CD4-positive, CD25-positive, alpha-beta regulatory T cell (primary cell): ENCODE measurements at regions not wholly inside any gene's neighbourhood (a gene's known extent, or its start where the extent isn't known, plus 50 kb on each side); places are given as distances from the start of the nearest gene placed in this dataset.

ENCODE experiments used
- ATAC-seq, 2 donors: fragments of 150-1000 bp; cut with Tn5 transposase; one replicate each; pipeline ENCODE4 v1.10.0; 2021; ENCODE audit warnings: low read depth in 2 of 2, moderate number of reproducible peaks in 2 of 2, moderate library complexity in 1 of 2
- DNase-seq, 3 donors: peaks; one replicate each; pipeline versions ENCODE4 v3.0.0 to v3.0.0-alpha.2; 2012 to 2022; ENCODE audit warnings: mixed read lengths in 1 of 3
- H3K27ac ChIP-seq: one replicate; pipeline ENCODE4 v1.7.0; 2013; ENCODE audit warnings: mild to moderate bottlenecking, low read length; ENCODE audit not compliant: insufficient read depth, poor library complexity, severe bottlenecking
- H3K27me3 ChIP-seq: one replicate; pipeline ENCODE4 v1.7.0; 2013; ENCODE audit warnings: low read length; ENCODE audit not compliant: control insufficient read depth, insufficient read depth
- H3K36me3 ChIP-seq: one replicate; pipeline ENCODE4 v1.7.0; 2013; ENCODE audit warnings: mild to moderate bottlenecking, low read length, moderate library complexity; ENCODE audit not compliant: control insufficient read depth, insufficient read depth
- H3K4me1 ChIP-seq: 2 replicates; pipeline ENCODE4 v1.7.0; 2013; ENCODE audit warnings: mild to moderate bottlenecking, low read length; ENCODE audit not compliant: insufficient read depth, control insufficient read depth, poor library complexity, severe bottlenecking
- H3K4me3 ChIP-seq: one replicate; pipeline ENCODE4 v1.7.0; 2013; ENCODE audit warnings: low read depth, mild to moderate bottlenecking, low read length, moderate library complexity
- H3K9me3 ChIP-seq, 2 experiments: 1 replicate in 1 of 2; 2 replicates in 1 of 2; pipeline ENCODE4 v1.7.0; 2013; ENCODE audit warnings: low read length in 2 of 2, mild to moderate bottlenecking in 1 of 2, moderate library complexity in 1 of 2; ENCODE audit not compliant: control insufficient read depth in 2 of 2
- H3K27ac Mint-ChIP-seq, 3 donors: one replicate each; pipeline ENCODE4 v1.8.0; 2020 to 2022; ENCODE audit warnings: mild to moderate bottlenecking in 3 of 3, mixed read lengths in 3 of 3, moderate library complexity in 2 of 3
- H3K27me3 Mint-ChIP-seq: one replicate; pipeline ENCODE4 v1.8.0; 2022; ENCODE audit warnings: mild to moderate bottlenecking, mixed read lengths
- H3K36me3 Mint-ChIP-seq: one replicate; pipeline ENCODE4 v1.8.0; 2020; ENCODE audit warnings: mixed read lengths
- H3K4me1 Mint-ChIP-seq, 4 donors: one replicate each; pipeline ENCODE4 v1.8.0; 2020 to 2022; ENCODE audit warnings: mixed read lengths in 4 of 4, mild to moderate bottlenecking in 1 of 4
- H3K4me3 Mint-ChIP-seq, 4 donors: one replicate each; pipeline ENCODE4 v1.8.0; 2020 to 2022; ENCODE audit warnings: mild to moderate bottlenecking in 4 of 4, mixed read lengths in 4 of 4, moderate library complexity in 3 of 4
- H3K9me3 Mint-ChIP-seq, 7 donors: one replicate each; pipeline ENCODE4 v1.8.0; 2020 to 2022; ENCODE audit warnings: mixed read lengths in 7 of 7, mild to moderate bottlenecking in 3 of 7, moderate library complexity in 2 of 7

- ATAC-seq (no peak), DNase-seq (no peak)
- Mint-ChIP-seq H3K27me3 (no peaks in the 10 kb centered on the region), H3K4me1 (no peaks in the 10 kb centered on the region), H3K27ac (no peak overlapping the region), H3K9me3 (peaks cover 5 to 33% (median 10%) of the 10 kb centered on the region in 7 donors), H3K4me3 (no peak overlapping the region), H3K36me3 (no peaks in the 10 kb centered on the region)
- no peaks in the 10 kb centered on the region for H3K27me3 ChIP-seq
- H3K36me3 ChIP-seq = no peaks in the 10 kb centered on the region
- H3K4me3 ChIP-seq = no peak overlapping the region
- no peak overlapping the region for H3K27ac ChIP-seq
- H3K4me1 ChIP-seq = no peaks in the 10 kb centered on the region
- peaks cover 2 to 5% of the 10 kb centered on the region in 2 experiments for H3K9me3 ChIP-seq
Measured at GRCh38 chr3:674116-674515, 418.7 kb upstream of the CNTN6 start.

DNA sequence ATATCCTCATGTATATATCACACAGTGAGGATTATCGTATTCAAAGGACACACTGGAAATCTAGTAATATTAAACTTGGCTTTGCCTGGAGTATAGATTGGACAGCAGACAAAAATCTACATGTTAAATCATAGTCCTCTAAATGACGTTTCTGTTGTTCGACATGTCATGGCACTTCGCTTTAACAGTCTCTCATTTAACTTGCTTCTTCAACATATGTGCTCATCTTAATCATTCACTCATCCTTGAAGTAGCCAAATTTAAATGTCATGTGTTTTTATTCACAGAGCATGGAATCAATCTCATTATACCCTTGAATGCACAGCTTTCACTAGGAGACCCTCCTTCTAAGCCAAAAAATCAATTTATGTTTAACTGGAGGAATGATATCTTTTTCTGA lies 417.0 kb upstream of the CNTN6 start:
- ATAC-seq (no peak), DNase-seq (no peak)
- Histone ChIP-seq H3K36me3 (no peaks in the 10 kb centered on the region), H3K9me3 (peaks cover 2 to 5% of the 10 kb centered on the region in 2 experiments), H3K4me3 (no peak overlapping the region), H3K27me3 (no peaks in the 10 kb centered on the region), H3K27ac (no peak overlapping the region), H3K4me1 (no peaks in the 10 kb centered on the region)
- H3K36me3 Mint-ChIP-seq = no peaks in the 10 kb centered on the region
- H3K27me3 Mint-ChIP-seq = no peaks in the 10 kb centered on the region
- peaks cover 5 to 37% (median 9%) of the 10 kb centered on the region in 7 donors for H3K9me3 Mint-ChIP-seq
- no peak overlapping the region for H3K4me3 Mint-ChIP-seq
- H3K4me1 Mint-ChIP-seq = no peaks in the 10 kb centered on the region
- H3K27ac Mint-ChIP-seq = no peak overlapping the region

DNA sequence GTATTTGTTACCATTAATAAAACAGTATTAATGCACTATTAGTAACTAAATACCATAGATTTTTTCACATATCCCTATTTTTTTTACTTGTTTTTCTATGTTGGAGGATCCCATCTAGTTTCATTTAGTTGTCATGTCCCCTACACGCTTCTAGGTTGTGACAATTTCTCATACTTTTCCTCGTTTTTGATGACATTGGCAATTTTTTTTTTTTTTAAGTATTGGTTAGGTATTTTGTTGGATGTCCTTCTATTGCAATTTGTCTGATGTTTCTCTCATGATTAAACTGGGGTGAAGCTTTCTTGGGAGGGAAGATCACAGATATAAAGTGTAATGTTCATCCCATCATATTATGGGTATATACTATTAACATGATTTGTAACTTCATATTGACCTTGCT lies 409.1 kb upstream of the CNTN6 start:
- no peak for ATAC-seq
- Histone ChIP-seq H3K36me3 (no peaks in the 10 kb centered on the region), H3K27me3 (no peaks in the 10 kb centered on the region), H3K27ac (no peak overlapping the region), H3K9me3 (no peaks in the 10 kb centered on the region), H3K4me3 (no peak overlapping the region), H3K4me1 (no peaks in the 10 kb centered on the region)
- H3K27ac Mint-ChIP-seq = no peak overlapping the region
- H3K9me3 Mint-ChIP-seq = peaks cover 1 to 31% (median 7%) of the 10 kb centered on the region in 7 donors
- no peaks in the 10 kb centered on the region for H3K36me3 Mint-ChIP-seq
- no peaks in the 10 kb centered on the region for H3K4me1 Mint-ChIP-seq
- no peak overlapping the region for H3K4me3 Mint-ChIP-seq
- H3K27me3 Mint-ChIP-seq = no peaks in the 10 kb centered on the region
- no peak for DNase-seq

DNA sequence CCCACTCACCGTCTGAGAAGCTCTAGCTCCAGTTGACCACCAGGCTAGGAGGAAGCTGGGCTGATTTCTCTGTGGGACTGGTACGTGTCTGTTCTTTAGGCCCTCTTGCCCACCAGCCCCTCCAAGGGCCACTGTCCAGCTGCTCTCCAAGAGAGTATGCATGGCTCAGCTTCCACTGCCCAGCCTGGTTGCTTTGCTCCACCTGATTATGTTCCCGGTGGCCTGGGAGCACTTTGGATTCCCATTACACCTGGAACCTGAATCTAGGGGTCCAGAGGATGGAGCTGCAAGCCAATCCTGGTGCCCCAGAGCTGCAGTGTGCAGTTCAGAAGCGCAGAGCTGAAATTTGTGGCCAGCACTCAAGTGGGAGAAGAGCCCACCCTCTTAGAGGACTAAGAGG lies 402.1 kb upstream of the CNTN6 start:
- ATAC-seq = no peak
- Histone ChIP-seq H3K36me3 (no peaks in the 10 kb centered on the region), H3K9me3 (peaks cover 2 to 9% of the 10 kb centered on the region in 2 experiments), H3K27me3 (no peaks in the 10 kb centered on the region), H3K4me3 (no peak overlapping the region), H3K27ac (no peak overlapping the region), H3K4me1 (no peaks in the 10 kb centered on the region)
- DNase-seq = no peak
- no peaks in the 10 kb centered on the region for H3K27me3 Mint-ChIP-seq
- no peak overlapping the region for H3K4me3 Mint-ChIP-seq
- H3K27ac Mint-ChIP-seq = no peak overlapping the region
- H3K4me1 Mint-ChIP-seq = no peaks in the 10 kb centered on the region
- H3K36me3 Mint-ChIP-seq = no peaks in the 10 kb centered on the region
- peaks cover 0 to 39% (median 15%) of the 10 kb centered on the region in 7 donors for H3K9me3 Mint-ChIP-seq

DNA sequence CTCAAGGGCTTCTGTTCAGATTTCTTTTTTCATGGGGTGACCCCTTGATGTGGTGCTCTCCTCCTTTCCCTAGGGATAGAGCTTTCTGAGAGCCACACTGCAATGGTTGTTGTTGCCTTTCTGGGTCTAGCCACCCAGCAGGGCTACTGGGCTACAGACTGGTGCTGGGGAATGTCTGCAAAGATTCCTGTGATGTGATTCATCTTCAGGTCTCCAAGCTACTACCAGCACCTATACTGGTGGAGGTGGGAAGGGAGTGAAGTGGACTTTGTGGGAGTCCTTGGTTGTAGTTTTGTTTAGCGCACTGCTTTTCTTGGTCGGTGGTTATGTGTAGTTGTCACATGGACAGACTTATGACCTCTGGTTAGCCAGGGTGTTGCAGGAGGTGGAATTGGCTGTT lies 392.3 kb upstream of the CNTN6 start:
- DNase-seq (no peak), ATAC-seq (no peak)
- Histone ChIP-seq H3K36me3 (no peaks in the 10 kb centered on the region), H3K27me3 (no peaks in the 10 kb centered on the region), H3K9me3 (peaks cover 4 to 7% of the 10 kb centered on the region in 2 experiments), H3K4me3 (no peak overlapping the region), H3K27ac (no peak overlapping the region), H3K4me1 (no peaks in the 10 kb centered on the region)
- Mint-ChIP-seq H3K27ac (no peak overlapping the region), H3K36me3 (no peaks in the 10 kb centered on the region), H3K4me1 (no peaks in the 10 kb centered on the region), H3K9me3 (peaks cover 0 to 31% (median 7%) of the 10 kb centered on the region in 7 donors), H3K4me3 (no peak overlapping the region), H3K27me3 (no peaks in the 10 kb centered on the region)

DNA sequence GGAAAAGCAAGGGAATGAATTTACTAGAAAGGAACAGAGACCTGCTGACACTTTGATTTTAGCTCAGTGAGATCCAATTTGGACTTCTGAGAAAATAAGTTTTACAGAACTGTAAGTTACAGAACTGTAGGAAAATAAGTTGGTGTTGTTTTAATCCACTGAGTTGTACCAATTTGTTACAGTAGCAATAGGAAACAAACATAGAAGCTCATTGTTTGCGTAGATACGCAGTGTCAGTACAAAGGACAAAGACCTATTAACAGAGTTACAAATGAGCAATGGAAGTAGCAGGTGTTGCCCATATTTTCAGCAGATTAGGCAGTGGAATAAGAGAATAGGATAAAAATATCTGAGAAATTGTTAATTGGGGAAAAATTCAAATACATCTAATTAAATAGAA lies 385.8 kb upstream of the CNTN6 start:
- no peak overlapping the region for H3K4me3 Mint-ChIP-seq
- no peaks in the 10 kb centered on the region for H3K36me3 Mint-ChIP-seq
- ATAC-seq = no peak
- Histone ChIP-seq H3K9me3 (peaks cover 0 to 6% of the 10 kb centered on the region in 2 experiments), H3K27ac (no peak overlapping the region), H3K27me3 (no peaks in the 10 kb centered on the region), H3K4me1 (no peaks in the 10 kb centered on the region), H3K36me3 (no peaks in the 10 kb centered on the region), H3K4me3 (no peak overlapping the region)
- H3K27ac Mint-ChIP-seq = no peak overlapping the region
- no peaks in the 10 kb centered on the region for H3K4me1 Mint-ChIP-seq
- H3K27me3 Mint-ChIP-seq = no peaks in the 10 kb centered on the region
- H3K9me3 Mint-ChIP-seq = peaks cover 1 to 14% (median 5%) of the 10 kb centered on the region in 7 donors
- no peak for DNase-seq

GRCh38 chr3:713006-713621 lies 379.7 kb upstream of the CNTN6 start:
- Mint-ChIP-seq H3K27ac (no peak overlapping the region), H3K27me3 (no peaks in the 10 kb centered on the region), H3K4me1 (no peaks in the 10 kb centered on the region), H3K36me3 (no peaks in the 10 kb centered on the region), H3K9me3 (peaks cover 0 to 13% (median 6%) of the 10 kb centered on the region in 7 donors), H3K4me3 (no peak overlapping the region)
- no peaks in the 10 kb centered on the region for H3K4me1 ChIP-seq
- no peaks in the 10 kb centered on the region for H3K36me3 ChIP-seq
- no peaks in the 10 kb centered on the region for H3K27me3 ChIP-seq
- DNase-seq (no peak), ATAC-seq (no peak)
- no peak overlapping the region for H3K27ac ChIP-seq
- H3K9me3 ChIP-seq = peaks cover 2 to 10% of the 10 kb centered on the region in 2 experiments
- no peak overlapping the region for H3K4me3 ChIP-seq

DNA sequence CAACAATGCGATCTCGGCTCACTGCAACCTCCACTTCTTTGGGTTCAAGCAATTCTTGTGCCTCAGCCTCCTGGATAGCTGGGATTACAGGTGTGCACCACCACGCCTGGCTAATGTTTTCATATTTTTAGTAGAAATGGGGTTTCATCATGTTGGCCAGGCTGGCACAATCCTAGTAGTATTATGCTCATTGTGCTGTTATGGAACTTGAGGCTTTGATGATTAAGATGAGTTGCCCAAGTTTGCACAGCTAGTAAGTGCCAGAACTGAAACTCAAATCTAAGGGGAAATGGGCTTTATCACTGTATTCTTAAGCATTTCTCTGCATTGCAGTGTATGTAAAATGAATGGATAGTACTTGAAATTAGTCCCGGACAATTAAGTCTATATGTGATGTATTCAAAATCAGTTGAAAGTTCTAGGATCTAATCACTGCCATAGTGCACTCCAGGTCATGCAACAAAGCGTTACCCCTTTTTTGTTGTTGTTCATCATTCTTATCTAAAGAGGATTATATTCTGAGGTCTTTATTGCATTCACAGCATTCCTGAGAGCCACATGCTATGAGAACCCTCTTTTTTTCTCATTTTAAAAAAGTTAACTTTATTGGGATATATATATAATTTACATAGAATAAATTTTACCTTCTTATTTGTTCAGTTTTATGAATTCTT lies 378.7 kb upstream of the CNTN6 start:
- H3K27me3 Mint-ChIP-seq = no peaks in the 10 kb centered on the region
- DNase-seq = no peak
- no peaks in the 10 kb centered on the region for H3K36me3 Mint-ChIP-seq
- Histone ChIP-seq H3K27ac (no peak overlapping the region), H3K4me3 (no peak overlapping the region), H3K27me3 (no peaks in the 10 kb centered on the region), H3K36me3 (no peaks in the 10 kb centered on the region), H3K4me1 (no peaks in the 10 kb centered on the region), H3K9me3 (peaks cover 2 to 10% of the 10 kb centered on the region in 2 experiments)
- H3K4me1 Mint-ChIP-seq = no peaks in the 10 kb centered on the region
- no peak overlapping the region for H3K4me3 Mint-ChIP-seq
- H3K27ac Mint-ChIP-seq = no peak overlapping the region
- peaks cover 0 to 14% (median 11%) of the 10 kb centered on the region in 7 donors for H3K9me3 Mint-ChIP-seq
- ATAC-seq = no peak
